HG03457 (cell line): ENCODE measurements at regions not wholly inside any gene's neighbourhood (a gene's known extent, or its start where the extent isn't known, plus 50 kb on each side); places are given as distances from the start of the nearest gene placed in this dataset.
"Not testable (repeated sequence)": the region's sequence is repeated elsewhere in the genome, so short reads cannot be mapped to it uniquely, and the experiment has no call there.

ENCODE experiments used
- ATAC-seq: cut with Tn5 transposase; IDR thresholded peaks from one replicate; pipeline ENCODE4 v1.9.1; 2021; ENCODE audit warnings: moderate number of reproducible peaks; ENCODE audit not compliant: unreplicated experiment

DNA sequence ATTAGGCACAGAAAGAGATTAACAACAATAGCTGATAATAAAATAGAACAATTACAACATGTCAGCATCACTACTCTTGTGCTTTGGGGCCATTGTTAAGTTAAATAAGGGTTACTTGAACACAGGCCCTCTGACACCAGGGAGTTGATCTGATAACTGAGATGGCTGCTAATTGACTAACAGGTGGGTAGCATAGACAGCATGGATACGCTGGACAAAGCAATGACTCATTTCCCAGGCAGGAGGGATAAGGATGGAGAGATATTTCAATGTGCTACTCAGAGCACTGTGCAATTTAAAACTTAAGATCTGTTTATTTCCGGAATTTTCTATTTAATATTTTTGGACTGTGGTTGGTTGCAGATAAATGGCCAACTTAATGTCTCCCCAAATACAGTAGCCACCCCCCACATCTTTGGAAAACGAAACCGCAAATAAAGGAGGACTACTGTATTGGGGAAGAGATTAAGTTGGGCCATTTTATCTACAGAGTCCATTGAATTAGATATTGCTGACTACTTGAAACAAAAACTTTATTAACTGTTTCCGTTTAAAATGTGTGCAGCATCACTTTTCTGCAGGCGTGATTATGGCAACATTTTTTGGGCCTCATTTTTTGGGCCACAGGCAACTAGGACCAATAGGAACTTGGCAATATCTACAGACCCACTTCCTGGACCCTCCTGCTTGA is 200.6 kb upstream of the KLF3 start:
- no peak for ATAC-seq

DNA sequence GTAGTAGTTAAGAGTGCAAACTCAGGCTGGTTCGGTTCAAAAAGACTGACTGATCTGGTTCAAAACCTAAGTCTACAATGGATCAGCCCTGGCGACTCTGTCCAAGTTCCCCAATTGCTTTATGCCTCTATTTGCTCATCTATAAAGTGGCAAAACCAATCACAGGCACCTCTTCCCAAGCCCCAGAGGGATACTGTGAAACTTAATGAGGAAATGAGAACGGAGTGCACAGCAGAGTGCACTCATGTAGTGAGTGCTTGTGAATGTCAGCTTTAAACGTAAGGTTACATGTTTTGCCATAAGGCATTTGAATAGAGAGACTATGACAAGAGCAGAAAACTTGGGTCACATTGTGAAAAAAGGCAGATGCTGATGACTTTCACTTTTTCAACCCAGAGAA is 199.7 kb upstream of the KLF3 start:
- ATAC-seq = no peak

DNA sequence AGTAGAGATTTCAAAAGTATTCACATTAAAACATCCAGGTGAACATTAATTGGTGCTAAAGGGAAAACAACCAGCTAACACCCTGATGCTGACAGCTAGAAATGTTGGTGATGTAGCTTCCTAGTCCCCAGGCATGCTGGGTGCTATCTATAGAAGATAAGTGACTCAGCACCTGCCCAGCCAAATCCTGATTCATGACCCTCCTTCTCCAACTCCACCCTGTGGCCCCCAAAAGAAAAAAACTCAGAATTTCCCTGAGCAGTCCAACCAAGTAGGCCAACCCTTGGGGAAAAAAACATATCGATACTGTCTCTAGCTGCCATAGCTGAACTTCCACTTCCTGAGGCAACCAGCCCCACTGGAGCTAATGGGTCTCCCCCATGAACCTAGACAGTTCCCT is 197.6 kb upstream of the KLF3 start:
- no peak for ATAC-seq

DNA sequence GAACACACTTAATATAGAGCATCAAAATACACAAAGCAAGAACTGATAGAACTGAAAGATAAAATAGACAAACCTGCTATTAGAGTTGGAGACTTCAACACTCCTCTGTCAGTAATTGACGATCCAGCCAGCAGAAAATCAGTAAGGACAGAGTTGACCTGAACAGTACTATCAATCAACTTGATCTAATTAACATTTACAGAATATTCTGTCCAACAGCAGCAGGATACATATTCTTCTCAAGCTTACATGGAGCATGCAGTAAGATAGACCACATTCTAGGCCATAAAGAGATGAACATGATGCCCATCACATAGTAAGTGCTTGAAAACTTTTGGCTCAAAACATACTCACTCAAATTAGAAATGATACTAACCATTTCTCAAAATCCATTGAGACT is 196.7 kb upstream of the KLF3 start:
- ATAC-seq = no peak

DNA sequence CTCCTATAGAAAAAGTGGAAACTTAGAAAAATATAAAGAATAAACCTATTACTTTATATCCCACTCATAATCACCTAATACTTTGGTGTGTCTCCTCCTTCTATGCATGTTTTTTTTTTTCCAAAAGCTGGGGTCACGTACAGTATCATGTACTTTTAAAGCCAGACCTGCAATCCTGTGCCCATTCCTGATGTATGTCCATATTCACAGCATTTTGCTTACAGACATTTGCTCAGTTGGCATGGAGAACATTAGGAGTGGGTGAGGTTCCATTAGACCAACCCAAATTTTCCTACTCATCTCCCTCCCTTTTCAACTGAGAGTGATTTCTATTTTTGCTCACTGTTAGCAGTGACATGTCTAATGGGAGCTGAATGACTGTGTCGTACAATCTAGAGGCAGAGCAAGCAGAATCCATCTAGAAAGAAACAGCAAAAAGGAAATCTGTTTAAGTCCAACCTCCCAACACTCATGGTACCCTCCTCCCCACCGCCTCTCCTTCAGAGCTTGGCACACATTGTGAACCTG is 195.6 kb upstream of the KLF3 start:
- no peak for ATAC-seq

DNA sequence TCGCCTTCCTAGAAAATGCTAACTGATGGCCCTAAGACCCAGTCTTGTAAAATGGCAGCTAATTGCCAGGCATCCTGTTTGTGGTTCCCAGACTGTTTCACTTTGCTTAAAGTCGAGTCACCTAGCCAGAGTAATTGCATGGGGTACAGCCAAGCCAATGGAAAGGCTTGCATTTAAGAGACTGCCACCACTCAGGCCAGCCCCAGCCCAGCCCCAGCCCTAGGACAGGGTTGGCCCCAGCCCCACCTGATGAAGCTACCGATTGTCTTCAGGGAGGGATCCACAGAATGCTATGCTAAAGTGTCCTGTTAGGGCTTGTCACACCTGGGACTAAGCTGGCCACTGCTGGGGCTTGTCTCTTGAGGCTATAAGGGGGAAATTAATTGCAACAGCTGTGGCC is 194.6 kb upstream of the KLF3 start:
- ATAC-seq = no peak

DNA sequence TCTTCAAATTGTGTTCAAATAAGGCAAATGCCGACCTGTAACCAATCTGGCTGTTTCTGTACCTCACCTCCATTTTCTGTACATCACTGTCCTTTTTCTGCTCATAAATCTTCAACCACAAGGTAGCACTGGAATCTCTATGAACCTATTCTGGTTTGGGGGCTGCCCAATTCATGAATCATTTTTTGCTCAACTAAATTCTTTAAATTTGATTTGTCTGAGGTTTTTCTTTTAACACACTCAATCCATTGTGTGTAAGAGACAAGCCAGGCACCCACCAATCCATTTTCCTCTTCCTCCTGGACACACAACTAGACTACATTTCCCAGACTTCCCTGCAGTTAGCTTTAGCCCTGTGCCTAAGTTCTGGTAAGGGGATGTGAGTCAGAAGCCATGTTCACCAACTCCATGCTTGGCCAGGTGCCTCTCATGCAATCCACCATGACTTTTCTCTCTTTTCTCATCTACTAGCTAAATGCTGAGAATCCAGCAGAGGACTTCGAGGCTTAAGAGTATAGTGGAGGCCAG is 193.2 kb upstream of the KLF3 start:
- ATAC-seq = no peak

DNA sequence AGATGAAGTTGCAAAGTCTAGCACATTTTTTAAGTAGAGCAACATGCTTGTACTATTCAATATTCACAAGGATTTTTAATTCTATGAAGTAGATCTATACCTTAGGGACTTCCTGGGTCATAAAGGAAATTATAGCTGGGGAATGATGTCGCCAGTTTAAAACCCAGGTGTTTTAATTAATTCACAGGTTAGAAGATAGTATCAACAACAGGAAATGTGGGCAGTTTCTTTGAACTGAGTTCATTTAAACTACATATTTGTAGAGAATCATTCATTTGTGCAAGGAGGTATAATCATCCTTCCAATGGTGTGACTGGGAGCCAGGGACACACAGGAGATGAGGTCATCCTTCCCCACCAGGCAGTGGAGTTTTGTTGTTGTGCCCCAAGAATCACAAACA is 181.3 kb upstream of the KLF3 start:
- ATAC-seq = no peak

DNA sequence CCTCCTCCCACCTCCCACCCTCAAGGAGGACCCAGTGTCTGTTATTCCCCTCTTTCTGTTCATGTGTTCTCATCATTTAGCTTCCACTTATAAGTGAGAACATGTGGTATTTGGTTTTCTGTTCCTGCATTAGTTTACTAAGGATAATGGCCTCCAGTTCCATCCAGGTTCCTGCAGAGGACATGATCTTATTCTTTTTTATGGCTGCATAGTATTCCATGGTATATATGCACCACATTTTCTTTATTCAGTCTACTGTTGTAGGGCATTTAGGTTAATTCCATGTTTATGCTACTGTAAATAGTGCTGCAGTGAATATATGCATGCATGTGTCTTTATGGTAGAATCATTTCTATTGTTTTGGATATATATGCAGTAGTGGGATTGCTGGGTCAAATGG is 180.4 kb upstream of the KLF3 start:
- ATAC-seq = not testable (repeated sequence)

DNA sequence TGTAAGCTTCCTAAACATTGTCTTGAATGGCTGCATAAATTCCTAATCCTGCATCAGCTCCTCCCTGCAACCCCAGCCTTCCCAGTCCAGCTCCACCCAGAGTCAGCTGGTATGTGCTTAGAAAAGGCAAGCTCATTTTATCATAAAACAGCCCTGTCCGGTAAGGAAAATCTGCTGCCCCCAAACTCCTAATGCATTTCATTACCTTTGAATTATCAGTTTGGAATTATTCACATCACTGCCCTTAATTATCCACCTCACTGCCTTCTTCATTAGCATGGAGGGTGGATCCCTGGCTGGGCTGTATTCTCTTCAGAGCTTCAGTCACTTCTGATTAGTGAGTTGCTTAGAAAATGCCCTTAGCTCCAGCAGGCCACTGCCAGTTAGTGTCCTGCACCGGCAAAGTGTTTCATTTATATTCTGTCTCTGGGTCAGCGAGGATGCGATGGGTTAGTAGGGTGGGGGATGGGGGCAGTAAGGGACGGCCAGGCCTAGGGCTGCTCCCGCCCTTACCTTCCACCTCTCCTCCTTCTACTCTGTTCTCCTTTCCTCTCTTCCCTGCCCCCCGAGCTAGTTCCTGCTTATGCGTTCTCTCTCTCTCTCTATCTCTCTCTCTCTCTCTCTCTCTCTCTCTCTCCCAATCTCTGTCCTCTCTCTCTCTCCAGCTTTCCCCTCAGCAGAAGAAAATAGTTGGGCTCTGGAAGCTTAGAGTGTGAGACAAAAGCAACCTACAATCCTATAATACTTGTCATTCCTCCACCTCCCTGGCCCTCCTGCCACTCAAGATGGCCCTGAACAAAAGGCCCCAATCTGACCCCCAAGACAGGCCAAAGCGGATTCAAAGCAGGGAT is 174.8 kb upstream of the KLF3 start:
- no peak for ATAC-seq

DNA sequence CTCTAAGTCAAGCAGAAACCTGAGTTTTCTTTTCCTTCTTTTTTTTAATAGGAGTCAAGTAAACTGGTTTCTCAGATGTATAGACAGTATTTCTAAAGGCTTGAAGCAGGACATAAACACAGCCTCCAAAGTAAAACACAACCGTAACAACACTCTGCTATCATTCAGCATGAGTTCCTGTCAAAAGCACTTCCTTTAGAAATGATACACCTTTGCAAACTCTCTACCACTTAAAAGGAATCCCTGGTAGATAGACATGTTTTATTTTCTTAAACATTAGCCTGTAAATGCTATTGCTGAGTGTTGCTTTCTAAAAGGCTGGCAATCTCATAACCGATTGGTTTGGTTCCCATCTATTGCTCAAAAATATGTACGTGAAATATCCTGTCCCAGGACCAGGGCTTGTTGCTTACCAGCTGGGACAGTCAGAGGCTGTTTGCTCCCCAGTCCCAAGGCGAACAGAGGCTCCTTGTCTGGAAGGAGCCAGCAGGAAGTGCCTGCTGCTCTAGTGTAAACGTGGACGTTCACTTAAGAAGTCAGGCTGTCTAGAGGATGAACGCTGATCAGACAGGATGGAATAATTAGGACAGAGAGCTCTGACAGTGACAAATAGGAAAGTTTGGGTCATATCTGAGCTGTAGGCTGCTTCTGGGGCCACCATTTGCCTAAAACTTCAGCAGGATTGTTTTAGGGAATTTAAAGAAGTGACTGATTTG is 173.9 kb upstream of the KLF3 start:
- ATAC-seq = no peak

DNA sequence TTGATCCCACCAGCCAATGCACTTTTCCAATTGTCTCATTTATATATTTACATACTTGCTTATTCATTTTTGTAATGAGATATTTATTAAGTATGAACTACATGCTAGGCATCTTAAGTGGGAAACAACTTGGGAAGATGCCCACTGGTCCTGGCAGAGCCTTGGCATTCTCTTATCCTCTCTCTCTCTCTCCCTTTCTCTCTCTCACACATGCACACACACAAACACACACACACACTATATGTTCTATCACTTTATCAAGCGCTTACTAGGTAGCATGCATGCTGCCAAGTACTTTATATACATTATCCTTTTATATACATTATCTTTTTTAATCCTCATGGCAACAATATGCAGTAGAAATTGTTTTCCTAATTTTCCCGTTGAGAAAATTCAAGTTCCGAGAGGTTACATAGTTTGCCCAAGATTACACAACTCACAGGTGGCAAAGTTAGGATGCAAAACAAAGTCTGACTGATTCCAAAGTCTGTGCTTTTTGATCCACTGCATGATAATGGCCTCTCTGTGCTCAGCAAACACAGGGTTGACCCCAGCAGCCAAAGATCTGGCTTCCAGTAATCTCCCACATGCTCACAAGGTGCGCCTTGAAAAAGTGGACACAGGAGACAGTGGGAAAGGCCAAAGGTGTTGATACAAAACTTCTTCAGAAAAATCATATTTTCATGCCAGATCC is 173.1 kb upstream of the KLF3 start:
- no peak for ATAC-seq

DNA sequence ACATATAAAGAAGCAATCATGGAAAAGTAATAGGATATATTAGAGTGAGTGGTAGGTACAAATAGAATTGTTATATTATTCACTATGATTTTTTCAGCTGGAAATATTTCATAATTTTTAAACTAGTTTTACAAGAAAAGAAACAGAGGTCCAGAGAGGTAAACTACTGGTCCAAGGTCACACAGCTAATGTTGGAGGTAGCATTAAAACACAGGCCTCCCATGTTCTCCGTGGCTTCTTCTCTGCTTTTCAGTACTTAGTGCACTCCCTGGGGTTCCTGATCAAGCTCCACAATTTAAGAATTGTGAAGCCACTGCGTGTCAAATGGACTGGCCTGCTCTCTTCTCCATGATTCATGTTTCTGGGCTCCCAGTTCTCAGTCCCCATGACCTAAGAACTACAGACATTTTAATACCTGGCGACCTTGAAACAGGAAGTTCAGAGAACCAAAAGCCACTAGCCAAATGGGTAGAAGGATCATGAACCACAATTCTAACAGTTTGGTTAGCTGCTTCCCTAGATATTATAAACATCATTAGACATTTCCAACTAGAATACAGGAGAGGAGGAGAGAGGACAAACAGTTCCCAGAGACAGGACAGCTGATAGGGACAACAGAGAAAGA is 172.0 kb upstream of the KLF3 start:
- no peak for ATAC-seq

DNA sequence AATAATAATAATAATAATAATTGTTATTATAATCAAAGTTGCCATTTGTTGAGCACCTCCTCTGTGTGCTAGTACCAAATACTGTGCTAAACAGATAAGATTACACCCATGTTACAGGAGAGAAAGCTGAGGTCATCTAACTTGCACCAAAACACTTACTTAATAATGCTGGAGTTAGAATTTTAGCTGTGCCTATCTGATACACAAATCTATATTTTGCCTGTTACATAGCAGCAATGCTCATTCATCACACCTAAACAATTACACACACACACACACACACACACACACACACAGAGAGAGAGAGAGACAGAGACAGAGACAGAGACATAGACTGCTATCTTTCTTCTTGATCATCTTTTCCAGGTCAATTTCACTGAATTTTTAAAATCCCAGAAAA is 170.9 kb upstream of the KLF3 start:
- ATAC-seq = no peak

DNA sequence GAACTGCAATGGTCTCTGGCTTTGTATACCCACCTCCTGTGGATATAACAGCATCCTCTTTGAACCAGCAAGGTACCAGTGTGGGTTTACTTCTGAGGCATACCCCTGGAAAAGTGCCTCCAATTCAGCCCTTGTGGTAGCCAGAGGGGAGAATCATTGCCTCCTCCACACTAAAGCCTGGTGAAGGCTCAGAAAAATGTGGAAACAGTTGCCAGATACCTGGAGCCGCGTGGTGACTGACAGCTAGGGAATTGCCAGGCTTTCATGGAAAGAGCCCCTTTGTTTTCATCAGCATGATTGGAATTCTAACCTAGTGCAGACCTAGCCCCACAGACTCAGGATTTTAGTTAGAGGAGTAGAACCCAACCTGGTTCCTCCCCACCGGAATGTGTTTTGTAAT is 168.6 kb upstream of the KLF3 start:
- no peak for ATAC-seq

DNA sequence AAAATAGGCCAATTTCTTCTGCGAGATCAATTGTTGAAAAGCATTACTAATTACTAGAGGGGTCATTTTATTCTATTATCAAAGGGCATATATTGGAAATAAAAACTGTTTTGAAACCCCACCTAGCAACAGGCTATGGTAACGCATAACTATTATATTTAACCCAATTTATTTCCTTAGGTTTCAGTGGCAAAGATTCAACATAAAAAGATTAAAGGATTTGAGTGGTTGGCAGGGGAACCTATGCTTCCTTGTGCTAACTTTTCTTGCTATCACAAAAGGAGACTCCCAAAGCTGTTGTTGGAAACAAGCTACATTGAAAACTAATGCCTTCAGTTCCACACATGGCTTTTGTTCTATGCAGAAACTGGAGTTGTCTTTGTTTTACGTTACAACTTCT is 166.9 kb upstream of the KLF3 start:
- no peak for ATAC-seq

DNA sequence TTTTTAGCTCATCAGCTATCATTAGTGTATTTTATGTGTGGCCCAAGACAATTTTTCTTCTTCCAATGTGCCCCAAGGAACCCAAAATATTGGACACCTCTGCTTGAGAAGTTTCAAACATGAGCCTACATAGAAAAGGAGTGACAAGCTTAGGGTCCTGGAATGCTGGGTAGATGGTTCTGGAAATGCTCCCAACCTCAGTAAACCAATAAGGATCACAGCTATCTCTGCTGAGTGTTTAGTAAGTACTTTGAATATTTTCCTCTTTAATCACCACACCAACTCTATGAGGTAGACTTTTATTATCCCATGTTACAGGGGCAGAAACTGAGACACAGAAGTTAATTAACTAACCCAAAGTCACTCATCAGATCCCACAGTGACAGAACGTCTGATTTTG is 164.9 kb upstream of the KLF3 start:
- no peak for ATAC-seq

DNA sequence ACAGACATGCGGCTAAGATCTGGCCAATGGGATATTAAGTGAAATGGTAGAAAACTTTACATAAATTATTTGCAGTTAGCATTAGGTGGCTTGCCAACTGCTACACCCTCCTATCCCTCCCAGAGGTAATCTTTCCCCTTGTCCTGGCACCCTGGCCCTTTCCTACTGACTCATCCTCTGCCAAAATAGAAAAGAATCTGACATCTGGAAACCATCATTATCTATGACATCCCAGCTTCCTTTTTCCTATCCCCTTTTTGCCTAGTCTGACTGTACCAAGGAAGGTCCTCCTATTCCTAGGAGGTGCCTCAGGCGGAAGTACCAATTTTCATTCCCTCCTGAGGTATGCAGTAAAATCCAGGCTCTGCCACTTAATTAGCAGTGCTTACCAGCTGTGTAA is 163.6 kb upstream of the KLF3 start:
- no peak for ATAC-seq

DNA sequence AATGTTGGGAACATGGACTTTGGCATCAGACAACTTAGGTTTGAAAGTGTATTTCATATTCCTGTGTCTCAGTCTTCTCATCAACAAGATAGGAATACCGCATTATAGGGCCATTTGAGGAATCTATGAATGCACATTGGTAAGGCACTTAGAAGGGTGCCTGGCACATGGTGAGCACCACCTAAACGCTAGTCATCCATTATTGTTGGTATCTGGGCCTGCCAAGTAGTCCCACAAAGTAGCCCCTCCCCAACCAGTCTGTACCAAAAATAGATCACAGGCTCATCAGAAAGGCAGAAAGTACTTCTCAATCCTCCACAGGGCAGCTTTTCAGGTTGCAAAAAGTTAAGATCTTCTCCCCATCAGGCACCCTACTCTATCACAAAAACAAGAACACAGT is 162.3 kb upstream of the KLF3 start:
- ATAC-seq = no peak

DNA sequence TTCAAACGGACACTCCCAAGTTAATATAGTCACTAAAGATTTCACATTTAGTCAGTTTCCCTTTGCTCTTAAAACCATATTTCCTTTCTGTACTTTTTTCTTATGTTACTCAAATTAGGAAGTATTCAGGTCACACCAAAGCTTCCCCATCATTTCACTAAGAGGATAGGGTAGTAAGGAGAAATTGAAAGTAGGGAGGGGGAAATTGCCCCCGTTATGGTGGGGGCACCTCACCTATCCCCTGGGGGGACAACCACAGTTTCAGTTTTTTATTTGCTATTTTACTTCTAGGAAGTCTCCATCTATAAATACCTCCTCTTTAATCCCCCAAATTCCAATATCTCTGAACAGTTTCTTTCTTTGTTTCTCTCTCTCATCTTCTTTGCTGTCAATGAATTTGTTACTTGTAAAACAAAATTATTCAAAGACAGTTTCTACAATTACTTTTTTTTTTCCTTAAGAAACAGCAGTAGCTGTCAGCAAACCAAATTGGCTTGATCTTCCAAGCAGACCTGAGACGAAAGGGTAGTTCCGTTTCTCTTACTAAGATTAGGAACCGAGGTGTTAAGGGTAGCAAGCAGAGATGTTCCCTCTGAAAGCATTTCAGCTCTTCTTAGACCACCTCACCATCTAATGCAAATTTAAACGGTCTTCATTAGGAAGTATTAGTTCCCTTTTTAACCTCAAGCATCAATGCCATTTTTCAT is 160.2 kb upstream of the KLF3 start:
- peak; percentile 84 for ATAC-seq
